Ureter (tissue), 1 donor: ENCODE measurements at regions not wholly inside any gene's neighbourhood (a gene's known extent, or its start where the extent isn't known, plus 50 kb on each side); places are given as distances from the start of the nearest gene placed in this dataset.
"Not testable (repeated sequence)": the region's sequence is repeated elsewhere in the genome, so short reads cannot be mapped to it uniquely, and the experiment has no call there.

Experiments
- DNase-seq: peaks from one replicate; pipeline ENCODE4 v3.0.0-alpha.2; 2020; ENCODE audit warnings: low spot score
- donor health status: DM: yes; HTN: yes; CAD: no.

DNA sequence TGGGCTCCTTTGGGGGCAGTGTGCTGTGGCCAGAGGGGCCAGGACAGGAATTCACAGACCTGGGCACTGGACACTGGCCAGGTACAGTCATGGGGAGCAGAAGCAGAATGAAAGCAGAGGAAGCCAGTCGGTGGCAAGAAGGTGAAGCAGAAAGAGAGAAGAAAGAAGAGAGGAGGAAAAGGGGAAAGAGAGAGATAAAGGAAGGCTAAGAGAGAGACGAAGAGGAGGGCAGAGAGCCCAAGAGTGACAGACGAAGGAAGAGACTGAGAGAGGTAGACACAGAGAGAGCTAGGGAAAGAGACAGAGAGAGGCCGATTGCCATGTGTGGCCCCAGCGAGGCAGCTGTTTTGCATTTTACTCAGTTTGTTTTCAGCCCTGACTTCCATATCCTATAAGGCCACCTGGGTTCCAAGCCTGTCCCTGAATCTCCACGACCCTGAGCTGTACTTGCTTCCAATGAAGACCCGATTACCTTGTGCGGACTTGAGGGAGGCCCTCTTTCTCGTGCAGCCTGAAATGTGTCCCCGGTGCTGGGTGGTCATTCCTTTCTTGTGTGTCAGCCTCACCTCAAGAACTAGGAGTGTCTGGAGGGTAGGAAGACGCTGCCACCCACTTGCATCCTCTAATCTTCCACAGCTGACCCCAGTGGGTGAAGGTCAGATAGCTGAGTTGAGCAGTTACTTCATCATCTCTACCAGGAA is 73.9 kb downstream of the LSM3 start:
- DNase-seq: no peak

DNA sequence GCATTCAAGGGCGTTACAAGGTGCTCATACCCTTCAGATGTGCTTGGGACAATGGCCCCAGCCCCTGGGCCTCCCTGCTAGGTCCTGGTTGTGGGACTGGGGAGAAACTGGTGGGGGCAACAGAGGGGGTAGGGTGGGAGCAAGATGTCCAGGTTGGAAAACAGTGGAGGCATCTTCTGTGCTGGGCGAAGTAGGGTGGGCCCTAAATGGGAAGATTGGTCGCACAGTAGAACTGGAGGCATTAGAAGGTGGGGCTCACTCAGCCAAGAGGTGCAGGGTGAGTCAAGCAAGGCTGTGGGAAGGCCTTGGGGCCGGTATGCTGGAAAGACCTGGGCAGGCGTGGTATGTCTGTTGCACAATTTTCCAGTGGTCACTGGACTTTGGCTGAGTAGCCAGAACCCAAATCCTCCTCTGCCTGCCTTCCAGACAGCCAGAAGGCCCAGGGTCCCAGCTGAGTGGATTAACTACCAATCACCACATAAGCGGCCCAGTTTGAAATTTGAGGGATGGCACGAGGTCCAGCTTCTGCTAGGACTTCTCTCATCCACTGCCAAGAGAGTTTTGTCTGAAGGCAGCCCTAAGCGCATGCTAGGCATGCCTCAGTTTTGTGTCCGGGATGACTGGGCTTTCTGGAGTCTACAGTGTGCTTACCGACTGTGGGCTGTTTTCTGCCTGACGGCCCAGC is 74.5 kb downstream of the LSM3 start:
- DNase-seq: no peak

DNA sequence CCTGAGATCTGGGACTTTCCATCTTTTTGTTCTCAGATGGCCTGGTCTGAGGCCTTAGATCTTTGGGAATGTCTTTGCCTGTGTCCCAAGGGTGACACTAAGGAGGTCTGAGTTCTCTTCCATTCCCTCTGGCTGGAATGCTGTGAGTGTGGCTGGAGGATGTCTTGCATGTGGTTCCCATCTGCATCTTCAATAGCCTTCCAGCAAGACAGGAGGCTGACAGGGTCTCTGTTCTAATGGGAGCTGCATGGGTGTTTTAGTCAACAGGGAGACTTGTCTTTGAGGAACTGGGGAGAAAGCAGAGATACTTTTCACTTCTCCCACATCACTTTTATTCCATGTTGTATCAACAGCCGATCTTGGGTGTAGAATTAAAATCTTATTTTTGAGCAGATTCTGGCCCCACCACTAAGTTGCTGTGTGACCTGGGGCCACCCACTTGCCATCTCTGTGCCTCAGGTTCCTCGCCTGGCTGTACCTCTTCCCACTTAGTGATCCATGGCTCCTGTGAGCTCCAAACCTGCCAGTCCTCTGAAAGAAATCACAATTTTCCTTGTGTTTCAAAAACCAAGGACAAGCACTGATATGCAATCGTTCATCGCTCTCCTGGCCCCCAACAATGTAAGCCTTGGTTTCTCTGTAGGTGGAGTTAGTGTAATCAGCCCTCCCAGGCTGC is 75.2 kb downstream of the LSM3 start:
- DNase-seq: no peak

DNA sequence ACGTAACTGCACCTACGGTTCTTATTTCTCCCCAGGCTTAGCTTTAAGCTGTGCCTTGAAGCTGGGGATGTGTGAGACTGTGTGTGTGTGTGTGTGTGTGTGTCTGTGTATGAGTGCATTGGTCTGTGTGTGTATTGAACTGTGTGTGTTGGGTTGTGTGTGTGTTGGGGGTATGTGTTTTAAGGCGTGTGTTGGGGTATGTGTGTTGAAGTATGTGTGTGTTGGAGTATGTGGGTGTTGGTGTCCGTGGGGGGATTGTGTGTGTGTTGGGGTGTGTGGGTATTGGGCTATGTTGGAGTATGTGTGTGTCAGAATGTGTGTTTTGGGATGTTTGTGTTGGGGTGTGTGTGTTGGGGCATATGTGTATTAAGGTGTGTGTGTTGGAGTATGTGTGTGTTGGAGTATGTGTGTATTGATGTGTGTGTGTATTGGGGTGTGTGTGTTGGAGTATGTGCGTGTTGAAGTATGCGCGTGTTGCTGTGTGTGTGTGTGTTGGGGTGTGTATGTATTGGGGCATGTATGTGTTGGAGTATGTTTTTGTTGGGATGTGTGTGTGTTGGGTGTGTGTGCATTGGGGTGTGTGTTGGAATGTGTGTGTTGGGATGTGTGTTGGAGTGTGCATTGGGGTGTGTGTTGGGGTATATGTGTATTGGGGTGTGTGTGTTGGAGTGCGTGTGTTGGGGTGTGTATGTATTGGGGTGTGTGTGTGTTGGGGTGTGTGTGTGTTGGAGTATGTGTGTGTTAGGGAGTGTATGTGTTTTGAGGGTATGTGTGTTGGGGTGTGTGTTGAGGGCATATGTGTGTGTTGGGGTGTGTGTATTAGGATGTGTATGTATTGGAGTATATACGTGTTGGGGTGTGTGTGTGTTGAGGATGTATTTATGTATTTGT is 76.4 kb downstream of the LSM3 start:
- no peak for DNase-seq

DNA sequence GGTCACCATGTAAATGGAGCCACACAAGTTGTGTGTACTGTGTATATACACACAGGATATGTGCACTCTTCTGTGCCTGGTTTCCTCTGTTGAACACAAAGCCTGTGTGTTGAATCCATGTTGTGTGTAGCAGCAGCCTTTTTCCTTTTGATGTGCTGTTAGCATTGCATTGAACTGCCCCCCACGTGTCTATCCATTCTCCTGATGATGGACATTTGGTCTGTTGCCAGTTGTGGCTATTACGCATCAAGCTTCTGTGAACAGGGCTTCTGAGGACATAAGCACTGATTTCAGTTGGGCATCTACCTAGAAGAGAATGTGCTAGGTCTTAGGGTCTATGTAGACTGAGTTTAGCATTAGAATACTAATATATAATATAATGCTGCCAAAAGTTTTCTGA is 77.4 kb downstream of the LSM3 start:
- no peak for DNase-seq

DNA sequence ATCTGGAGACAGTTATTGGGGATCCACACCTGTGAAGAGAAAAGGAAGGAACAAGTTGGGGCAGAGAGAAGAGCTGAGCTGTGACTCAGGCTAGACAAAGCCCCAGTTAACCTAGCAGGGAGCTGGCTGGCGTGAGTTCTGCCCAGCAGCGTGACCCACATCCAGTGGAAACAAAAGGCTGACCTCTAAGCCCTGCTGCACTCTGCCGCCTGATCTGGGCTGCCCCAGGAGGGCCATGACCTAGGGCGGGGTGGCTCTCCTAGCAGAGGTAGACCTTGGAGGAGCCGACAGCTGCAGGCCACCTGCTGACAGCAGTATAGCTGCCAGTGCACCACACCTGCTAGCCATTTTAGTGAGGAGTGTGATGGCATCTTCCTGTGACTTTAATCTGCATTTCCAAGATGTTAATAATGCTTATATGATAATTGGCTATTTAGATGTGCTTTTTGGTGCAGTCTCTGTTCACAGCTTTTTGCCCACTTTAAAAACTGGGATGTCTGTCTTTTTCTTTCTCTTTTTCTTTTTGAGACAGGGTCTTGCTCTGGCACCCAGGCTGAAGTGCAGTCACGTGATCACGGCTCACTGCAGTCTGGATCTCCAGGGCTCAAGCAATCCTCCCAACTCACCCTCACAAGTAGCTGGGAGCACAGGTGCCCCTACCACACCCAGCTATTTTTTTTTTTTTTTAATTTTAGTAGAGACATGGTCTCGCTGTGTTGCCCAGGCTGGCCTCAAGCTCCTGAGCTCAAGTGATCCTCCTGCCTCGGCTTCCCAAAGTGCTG is 78.1 kb downstream of the LSM3 start:
- DNase-seq: no peak

DNA sequence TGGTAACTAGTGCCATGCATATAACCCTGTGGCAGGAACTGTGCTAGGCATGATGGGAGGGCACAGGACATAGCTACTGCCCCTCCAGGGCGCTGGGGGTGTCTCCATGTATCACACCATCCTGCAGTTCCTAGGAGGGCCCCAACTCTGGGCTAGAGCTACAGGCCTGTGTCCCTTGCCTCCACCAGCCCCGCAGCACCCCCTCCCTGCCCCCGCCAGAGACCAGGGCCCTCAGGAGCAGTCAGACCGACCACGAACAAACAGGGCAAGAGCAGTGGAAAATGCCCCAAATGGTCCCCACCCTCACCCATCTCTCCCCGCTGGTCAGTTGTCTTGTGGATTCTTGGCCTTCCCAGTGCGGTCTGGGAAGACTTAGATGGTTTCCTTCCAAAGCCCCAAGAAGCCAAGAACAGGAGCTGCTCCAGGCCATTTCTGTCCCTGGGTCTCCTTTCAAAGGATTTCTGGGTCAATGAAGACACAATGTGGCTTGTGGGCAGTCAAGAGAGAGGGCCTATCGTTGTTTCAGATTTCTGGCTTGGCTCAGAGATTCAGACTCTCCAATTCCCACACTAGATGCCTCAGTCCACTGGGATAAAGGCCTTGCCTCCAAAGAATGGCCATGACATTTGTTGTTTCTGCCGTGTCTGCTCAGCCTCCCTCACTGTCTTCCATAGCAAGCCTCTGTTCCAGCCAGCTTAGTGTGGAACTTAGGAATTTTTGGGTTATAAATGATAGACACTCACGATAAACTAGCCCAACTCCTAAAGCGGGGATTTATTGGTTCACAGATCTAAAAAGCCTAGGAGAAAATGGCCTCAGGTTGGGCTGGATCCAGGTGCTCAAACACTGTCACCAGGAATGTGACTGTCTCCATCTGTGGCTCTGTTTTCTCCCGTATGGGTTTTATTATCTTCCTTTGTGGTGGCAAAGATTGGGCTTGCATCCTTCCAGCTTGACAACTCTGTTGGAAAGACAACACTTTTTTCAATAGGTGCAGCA is 80.6 kb downstream of the LSM3 start:
- DNase-seq: no peak

DNA sequence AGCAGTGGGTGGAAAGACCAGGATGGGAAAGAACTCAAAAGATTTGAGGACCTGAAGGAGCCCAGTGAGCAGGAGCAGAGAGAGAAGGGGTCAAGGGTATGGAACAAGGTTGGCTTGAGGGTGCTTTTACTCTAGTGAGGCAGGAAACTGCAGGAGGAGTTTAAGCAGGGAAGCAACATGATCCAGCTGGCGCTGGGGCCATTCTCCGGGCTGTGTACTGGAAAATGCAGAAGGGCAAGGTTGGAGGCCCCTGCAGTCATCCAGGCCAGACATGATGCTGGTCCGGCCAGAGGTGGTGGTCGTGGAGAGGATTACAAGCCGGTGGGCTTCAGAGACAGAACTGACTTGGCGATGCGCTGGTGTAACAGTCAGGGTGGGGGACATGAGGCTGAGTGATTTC is 81.8 kb downstream of the LSM3 start:
- no peak for DNase-seq

DNA sequence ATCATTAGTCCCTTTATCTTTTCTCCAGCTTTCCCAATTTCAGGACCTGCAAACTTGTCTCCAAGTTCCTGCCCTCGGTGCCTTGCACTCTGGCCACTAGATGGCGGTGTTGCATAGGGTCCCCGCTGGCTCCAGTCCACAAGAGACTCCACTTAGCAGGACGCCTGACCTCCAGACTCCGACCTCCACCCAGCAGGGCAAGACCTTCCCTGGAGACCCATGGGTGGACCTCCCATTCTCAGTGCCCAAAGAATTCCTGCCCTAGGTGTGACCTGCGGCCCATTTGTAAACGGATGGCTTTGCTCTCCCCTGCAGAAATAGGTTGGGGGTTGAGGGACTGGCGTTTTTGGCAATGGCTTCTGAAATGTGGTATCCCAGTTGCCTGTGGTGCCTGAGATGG is 82.6 kb downstream of the LSM3 start:
- DNase-seq: peak; percentile 89

DNA sequence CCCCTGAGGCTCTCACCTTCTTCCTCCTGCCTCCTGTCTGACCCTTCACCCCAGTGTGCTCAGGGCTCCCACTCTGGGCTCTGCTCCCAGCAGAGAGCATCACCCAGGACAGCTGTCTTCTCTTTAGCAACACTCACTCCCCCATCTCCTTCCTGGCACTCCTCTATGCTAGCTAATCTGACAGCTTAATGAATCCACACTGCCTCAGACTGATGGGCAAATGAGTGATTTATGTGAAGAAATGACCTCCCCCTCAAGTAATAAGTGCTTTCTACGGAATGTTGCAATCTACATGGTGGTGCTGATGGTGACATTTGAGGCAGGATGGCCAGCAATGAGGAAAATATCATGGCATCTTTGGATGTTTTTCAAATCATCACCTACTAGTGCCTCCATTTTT is 83.6 kb downstream of the LSM3 start:
- DNase-seq: no peak

DNA sequence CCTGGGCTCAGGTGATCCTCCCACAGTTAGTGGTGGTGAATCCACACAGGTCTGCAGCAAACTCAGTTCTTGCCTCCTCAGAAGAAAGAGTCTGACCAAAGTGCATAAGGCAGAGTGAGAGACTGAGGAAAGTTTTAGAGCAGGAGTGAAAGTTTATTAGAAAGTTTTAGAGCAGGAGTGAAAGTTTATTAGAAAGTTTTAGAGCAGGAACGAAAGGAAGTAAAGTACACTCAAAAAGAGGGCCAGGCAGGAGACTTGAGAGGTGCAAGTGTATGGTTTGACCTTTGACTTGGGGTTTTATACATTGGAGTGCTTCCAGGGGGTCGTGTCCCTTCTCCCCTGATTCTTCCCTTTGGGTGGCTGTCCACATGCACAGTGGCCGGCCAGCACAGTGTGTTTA is 84.2 kb downstream of the LSM3 start:
- no peak for DNase-seq

DNA sequence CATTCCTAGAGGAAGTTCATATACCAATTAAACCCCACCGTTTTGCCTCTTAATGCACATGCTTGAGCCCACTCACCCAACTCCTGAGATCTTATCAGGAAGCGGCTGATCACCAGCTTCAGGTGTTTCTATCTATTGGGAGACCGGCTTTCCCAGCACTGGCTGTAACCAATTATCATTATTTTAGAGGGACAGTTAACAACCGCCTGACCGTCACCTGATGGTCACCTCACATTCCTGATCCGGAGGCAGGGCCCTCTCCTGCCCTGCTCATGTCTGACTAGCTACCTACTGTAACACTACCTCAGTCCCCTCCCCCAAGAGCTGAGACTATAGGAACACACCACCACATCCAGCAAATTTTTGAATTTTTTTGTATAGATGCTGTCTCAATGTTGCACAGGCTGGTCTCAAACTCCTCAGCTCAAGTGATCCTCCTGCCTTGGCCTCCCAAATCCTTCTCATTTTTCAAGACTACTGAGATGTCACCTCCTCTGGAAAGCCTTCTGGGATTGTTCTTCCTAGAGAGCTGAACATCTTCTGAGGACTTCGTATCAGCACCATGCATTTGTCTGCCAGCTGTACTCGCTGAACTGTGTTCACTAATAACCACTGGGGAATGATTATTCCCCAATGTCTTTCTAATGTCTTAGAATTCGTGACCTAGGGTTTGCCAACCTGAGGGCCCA is 84.8 kb downstream of the LSM3 start:
- no peak for DNase-seq

DNA sequence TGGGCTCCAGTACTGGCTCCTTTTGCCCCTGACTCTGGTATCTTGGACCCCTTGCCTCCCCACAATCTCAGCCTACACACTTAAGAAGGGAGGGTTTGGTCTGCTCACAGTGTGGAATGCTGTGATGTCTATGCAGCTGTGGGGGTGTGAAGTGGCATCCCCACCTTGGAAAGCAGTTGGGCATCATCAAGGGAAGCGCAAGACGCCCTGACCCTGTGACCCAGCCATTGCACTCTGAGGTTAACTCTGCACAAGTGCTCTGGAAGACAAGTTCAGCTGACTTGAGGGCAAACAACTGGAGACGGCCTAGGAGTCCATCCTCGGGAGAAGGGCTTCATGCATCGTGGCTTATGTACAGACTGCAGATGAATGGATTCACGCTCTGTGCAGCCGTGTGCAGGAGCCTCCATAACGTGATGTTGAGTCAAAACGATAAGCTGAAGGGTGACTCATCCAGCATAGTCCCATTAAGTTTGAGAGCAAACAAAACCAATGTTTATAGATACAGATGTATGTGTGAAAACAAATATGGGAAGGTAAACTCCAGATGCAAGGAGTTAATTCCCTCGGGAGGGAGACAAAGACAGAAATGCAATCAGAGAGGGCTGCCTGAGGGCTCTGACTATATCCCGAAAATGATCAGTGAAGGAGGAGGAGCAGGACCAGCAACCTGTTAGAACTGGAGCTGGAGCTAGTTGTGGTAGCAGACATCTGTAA is 86.8 kb downstream of the LSM3 start:
- no peak for DNase-seq

DNA sequence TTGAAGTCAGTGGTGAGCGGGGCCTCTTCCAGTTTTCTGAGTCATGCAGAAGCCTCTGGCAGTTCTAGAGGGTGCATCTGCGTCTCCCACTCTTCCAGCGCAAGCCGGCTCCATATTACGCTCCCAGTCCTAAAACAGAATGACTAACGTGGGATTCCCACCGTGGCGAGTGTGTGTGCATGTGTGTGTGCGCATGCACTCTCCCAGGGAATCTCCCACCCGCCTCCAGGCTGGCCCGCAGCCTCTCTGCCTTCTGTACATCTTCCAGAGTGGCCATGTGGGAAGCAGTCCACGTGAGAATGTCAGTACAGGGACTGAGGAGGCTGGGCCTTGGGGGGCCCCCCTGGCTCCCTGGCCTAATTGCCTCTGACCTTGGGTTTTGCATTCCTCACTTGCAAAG is 87.7 kb downstream of the LSM3 start:
- DNase-seq: no peak

DNA sequence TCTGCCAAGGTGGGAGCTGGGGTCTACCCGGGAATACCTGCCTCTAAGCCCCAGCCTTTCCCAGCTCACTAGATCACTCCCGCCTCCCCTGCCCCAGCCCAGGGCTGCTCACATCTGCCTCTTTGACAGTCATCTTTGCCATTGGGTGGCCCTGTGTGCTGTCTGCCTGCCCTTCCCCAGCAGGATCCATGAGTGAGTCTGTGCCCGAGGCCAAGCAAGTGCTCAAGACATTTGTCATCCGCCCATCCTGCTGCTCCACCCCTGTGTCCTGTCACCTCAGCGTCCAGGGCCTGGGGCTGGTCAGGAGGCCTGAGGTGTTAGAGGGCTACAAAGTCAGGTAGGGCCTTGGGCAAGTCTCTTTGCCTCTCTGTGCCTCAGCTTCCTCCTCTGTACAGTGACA is 89.4 kb downstream of the LSM3 start:
- no peak for DNase-seq

DNA sequence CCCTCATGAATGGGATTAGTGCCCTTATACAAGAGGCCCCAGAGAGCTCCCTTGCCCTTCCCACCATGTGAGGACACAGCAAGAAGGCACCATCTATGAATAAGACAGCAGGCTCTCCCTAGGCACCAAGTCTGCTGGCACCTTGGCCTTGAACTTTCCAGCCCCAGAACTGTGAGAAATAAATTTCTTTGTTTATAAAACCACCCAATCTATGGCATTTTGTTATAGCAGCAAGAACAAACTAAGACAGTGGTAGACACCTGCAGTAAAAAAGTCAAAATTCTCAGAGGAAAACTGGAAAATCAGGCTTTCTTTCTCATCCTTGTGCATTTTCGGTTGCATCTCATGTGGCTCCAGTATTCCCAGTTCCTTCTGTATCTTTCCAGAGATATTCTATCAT is 90.3 kb downstream of the LSM3 start:
- no peak for DNase-seq

DNA sequence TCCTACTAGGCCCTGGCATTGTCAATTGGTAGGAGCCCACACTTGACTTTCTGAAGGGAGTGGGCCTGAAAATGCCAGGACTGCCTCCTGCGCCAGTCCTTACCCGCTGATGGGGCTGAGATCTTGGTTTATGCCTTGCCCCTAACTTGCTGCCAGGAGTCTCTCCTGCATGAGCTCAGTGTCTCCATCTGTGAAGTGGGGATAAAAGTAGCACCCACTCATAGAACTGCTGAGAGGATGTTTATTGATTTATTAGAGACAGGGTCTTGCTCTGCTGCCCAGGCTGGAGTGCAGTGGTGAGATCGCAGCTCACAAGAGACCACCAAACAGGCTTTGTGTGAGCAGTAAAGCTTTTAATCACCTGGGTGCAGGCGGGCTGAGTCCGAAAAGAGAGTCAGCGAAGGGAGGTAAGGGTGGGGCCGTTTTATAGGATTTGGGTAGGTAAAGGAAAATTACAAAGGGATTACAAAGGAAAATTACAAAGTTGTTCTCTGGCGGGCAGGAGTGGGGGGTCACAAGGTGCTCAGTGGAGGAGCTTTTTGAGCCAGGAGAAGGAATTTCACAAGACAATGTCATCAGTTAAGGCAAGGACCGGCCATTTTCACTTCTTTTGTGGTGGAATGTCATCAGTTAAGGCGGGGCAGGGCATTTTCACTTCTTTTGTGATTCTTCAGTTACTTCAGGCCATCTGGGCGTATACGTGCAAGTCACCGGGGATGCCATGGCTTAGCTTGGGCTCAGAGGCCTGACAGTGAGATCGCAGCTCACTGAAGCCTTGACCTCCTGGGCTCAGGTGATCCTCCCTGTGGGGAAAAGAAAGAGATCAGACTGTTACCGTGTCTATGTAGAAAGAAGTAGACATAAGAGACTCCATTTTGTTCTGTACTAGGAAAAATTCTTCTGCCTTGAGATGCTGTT is 93.7 kb downstream of the LSM3 start:
- DNase-seq: not testable (repeated sequence)
